GM23338 (cell line): ENCODE measurements at regions not wholly inside any gene's neighbourhood (a gene's known extent, or its start where the extent isn't known, plus 50 kb on each side); places are given as distances from the start of the nearest gene placed in this dataset.

ENCODE experiments used
- CREB1 ChIP-seq: fragments of 250-450 bp; sonication (Bioruptor Pico); IDR thresholded peaks from 2 replicates; pipeline ENCODE4 v1.5.0; 2020; ENCODE audit warnings: low read depth, mild to moderate bottlenecking, moderate library complexity
- CTCF ChIP-seq, 2 experiments: fragments of 200-600 bp in 1 of 2; sonication (generic) in 1 of 2; conservative IDR thresholded peaks; 2 replicates each; pipeline versions ENCODE4 v1.5.1 to v1.6.1; 2016 to 2017; ENCODE audit warnings: antibody characterized with exemption in 2 of 2, low read depth in 2 of 2, mild to moderate bottlenecking in 2 of 2, moderate library complexity in 1 of 2
- EZH2 ChIP-seq: fragments of 200-600 bp; sonication (generic); IDR thresholded peaks from one replicate; pipeline ENCODE4 v1.8.0; 2017; ENCODE audit warnings: antibody characterized with exemption, mild to moderate bottlenecking, low read depth; ENCODE audit not compliant: unreplicated experiment
- EZH2phosphoT487 ChIP-seq: fragments of 200-600 bp; sonication (generic); IDR thresholded peaks from one replicate; pipeline ENCODE4 v1.8.1; 2018; ENCODE audit warnings: antibody characterized with exemption; ENCODE audit not compliant: unreplicated experiment
- JUNB ChIP-seq: IDR thresholded peaks from one replicate; pipeline ENCODE4 v1.6.1; 2016; ENCODE audit warnings: antibody characterized with exemption; ENCODE audit not compliant: unreplicated experiment
- NANOG ChIP-seq: IDR thresholded peaks from 2 replicates; pipeline ENCODE4 v1.6.1; 2016; ENCODE audit warnings: antibody characterized with exemption, borderline replicate concordance
- POLR2AphosphoS5 ChIP-seq: IDR thresholded peaks from 2 replicates; pipeline ENCODE4 v1.6.1; 2016; ENCODE audit warnings: antibody characterized with exemption, low read depth
- REST ChIP-seq: IDR thresholded peaks from one replicate; pipeline ENCODE4 v1.6.1; 2018; ENCODE audit warnings: antibody characterized with exemption; ENCODE audit not compliant: unreplicated experiment
- STAT1 ChIP-seq: IDR thresholded peaks from one replicate; pipeline ENCODE4 v1.6.1; 2016; ENCODE audit warnings: antibody characterized with exemption; ENCODE audit not compliant: unreplicated experiment
- ZNF114 ChIP-seq: fragments of 250-450 bp; sonication (Bioruptor Pico); IDR thresholded peaks from 2 replicates; pipeline ENCODE4 v1.5.0; 2020; ENCODE audit warnings: mild to moderate bottlenecking, moderate library complexity
- ZNF331 ChIP-seq: fragments of 250-450 bp; sonication (Bioruptor Pico); IDR thresholded peaks from 2 replicates; pipeline ENCODE4 v1.5.0; 2020; ENCODE audit warnings: low read depth, mild to moderate bottlenecking, moderate library complexity
- ZNF462 ChIP-seq: fragments of 250-450 bp; sonication (Bioruptor Pico); IDR thresholded peaks from 2 replicates; pipeline ENCODE4 v1.5.0; 2020; ENCODE audit warnings: mild to moderate bottlenecking, moderate library complexity

GRCh38 chr20:24382331-24382730 lies 87.1 kb upstream of the SYNDIG1 start (continued):
- TF ChIP-seq ZNF462 (CRISPR knock-in tag) (no peak), EZH2 (no peak), CREB1 (CRISPR knock-in tag) (no peak), EZH2phosphoT487 (no peak), CTCF (conservative IDR thresholded peaks at IDR 0.05; ENCODE audit: low read depth in 2 of 2) (no peak), POLR2AphosphoS5 (no peak), ZNF331 (CRISPR knock-in tag) (no peak), STAT1 (no peak), REST (no peak), JUNB (no peak), NANOG (no peak), ZNF114 (no peak)
